Inferior parietal cortex (tissue), 1 donor: ENCODE measurements at regions not wholly inside any gene's neighbourhood (a gene's known extent, or its start where the extent isn't known, plus 50 kb on each side); places are given as distances from the start of the nearest gene placed in this dataset.

Experiments used
- DNase-seq: peaks from one replicate; pipeline ENCODE4 v3.0.0-alpha.2; 2016; ENCODE audit errors: extremely low spot score

- no peak for DNase-seq
Measured at GRCh38 chr18:4639628-4640310, 184.7 kb upstream of the DLGAP1 start.

GRCh38 chr18:4638680-4639079, 183.6 kb upstream of the DLGAP1 start:
- DNase-seq = no peak

GRCh38 chr18:4637876-4638275, 182.8 kb upstream of the DLGAP1 start:
- DNase-seq = no peak

- no peak for DNase-seq
Measured at GRCh38 chr18:4636967-4637366, 181.9 kb upstream of the DLGAP1 start.

GRCh38 chr18:4631239-4631638, 176.1 kb upstream of the DLGAP1 start:
- no peak for DNase-seq

- DNase-seq = no peak
Measured at GRCh38 chr18:4605212-4605611, 150.1 kb upstream of the DLGAP1 start.

GRCh38 chr18:4603955-4604354, 148.8 kb upstream of the DLGAP1 start:
- no peak for DNase-seq

GRCh38 chr18:4599312-4599711, 144.2 kb upstream of the DLGAP1 start:
- no peak for DNase-seq

GRCh38 chr18:4597301-4597700, 142.2 kb upstream of the DLGAP1 start:
- DNase-seq = no peak

GRCh38 chr18:4593895-4594294, 138.8 kb upstream of the DLGAP1 start:
- DNase-seq = no peak

- no peak for DNase-seq
Measured at GRCh38 chr18:4593459-4593858, 138.4 kb upstream of the DLGAP1 start.

GRCh38 chr18:4589056-4589800, 134.1 kb upstream of the DLGAP1 start:
- DNase-seq = no peak

GRCh38 chr18:4587204-4587603, 132.1 kb upstream of the DLGAP1 start:
- no peak for DNase-seq

- DNase-seq = no peak
Measured at GRCh38 chr18:4586731-4587130, 131.6 kb upstream of the DLGAP1 start.

GRCh38 chr18:4582431-4583335, 127.6 kb upstream of the DLGAP1 start:
- DNase-seq = no peak

GRCh38 chr18:4581966-4582365, 126.9 kb upstream of the DLGAP1 start:
- no peak for DNase-seq

GRCh38 chr18:4578449-4578848, 123.3 kb upstream of the DLGAP1 start:
- DNase-seq = no peak

GRCh38 chr18:4573735-4574134, 118.6 kb upstream of the DLGAP1 start:
- DNase-seq = no peak

GRCh38 chr18:4557502-4557901, 102.4 kb upstream of the DLGAP1 start:
- no peak for DNase-seq

- DNase-seq = no peak
Measured at GRCh38 chr18:4551001-4551360, 95.9 kb upstream of the DLGAP1 start.

GRCh38 chr18:4549164-4549872, 94.2 kb upstream of the DLGAP1 start:
- peak; percentile 2 for DNase-seq

- no peak for DNase-seq
Measured at GRCh38 chr18:4547126-4547525, 92.0 kb upstream of the DLGAP1 start.
